ENCODE measurements at regions not wholly inside any gene's neighbourhood (a gene's known extent, or its start where the extent isn't known, plus 50 kb on each side); places are given as distances from the start of the nearest gene placed in this dataset.
A peak's percentile ranks its signal among the peaks of the same experiment; 100 is the strongest.
"Not testable (repeated sequence)": the region's sequence is repeated elsewhere in the genome, so short reads cannot be mapped to it uniquely, and the experiment has no call there.

GRCh38 chr3:81823882-81824395 lies 62.5 kb upstream of the GBE1 start:
- Histone ChIP-seq H3K36me3 (replicated peaks in 1 of 2) (no peaks in the 10 kb centered on the region), H3K27me3 (no peaks in the 10 kb centered on the region), H3K4me3 (no peak overlapping the region), H3K4me1 (replicated peaks in 1 of 2) (no peaks in the 10 kb centered on the region), H3K27ac (no peak overlapping the region), H3K9me3 (replicated peaks in 1 of 3) (no peaks in the 10 kb centered on the region)
- WGBS, 4 donors, result 11 to 15% (median 14%) methylated on average over 2 of the region's 2 CpGs
- DNase-seq, result no peak
- intact Hi-C loops (cut with DNase I), result no loop called here
- TF ChIP-seq CTCF (IDR thresholded peaks at IDR 0.05), result no peak
- TF ChIP-seq POLR2A (IDR thresholded peaks at IDR 0.05), result no peak

- no peaks in the 10 kb centered on the region for H3K27me3 ChIP-seq
- no peaks in the 10 kb centered on the region for H3K9me3 ChIP-seq (replicated peaks in 1 of 3)
- H3K27ac ChIP-seq, result no peak overlapping the region
- H3K4me3 ChIP-seq, result no peak overlapping the region
- TF ChIP-seq POLR2A (IDR thresholded peaks at IDR 0.05), result no peak
- no peak for TF ChIP-seq CTCF (IDR thresholded peaks at IDR 0.05)
- intact Hi-C loops (cut with DNase I), result no loop called here
- 80 to 88% (median 86%) methylated on average over 3 of the region's 3 CpGs for WGBS, 4 donors
- no peaks in the 10 kb centered on the region for H3K36me3 ChIP-seq (replicated peaks in 1 of 2)
- peak in 2 of 7 donors; percentile 26 to 29 for DNase-seq
- H3K4me1 ChIP-seq (replicated peaks in 1 of 2), result no peaks in the 10 kb centered on the region
Observed at GRCh38 chr3:81823086-81823485, 61.6 kb upstream of the GBE1 start.

- H3K27me3 ChIP-seq, result no peaks in the 10 kb centered on the region
- H3K4me3 ChIP-seq, result no peak overlapping the region
- H3K27ac ChIP-seq, result peak overlapping the region in 4 of 5 donors; percentile 44 to 64 (median 58)
- TF ChIP-seq POLR2A (IDR thresholded peaks at IDR 0.05) (peak in 1 of 2 donors; percentile 9), CTCF (IDR thresholded peaks at IDR 0.05) (no peak)
- H3K4me1 ChIP-seq (replicated peaks in 1 of 2), result peaks cover 0 to 10% of the 10 kb centered on the region in 2 donors
- intact Hi-C loops (cut with DNase I), result no loop called here
- DNase-seq, result peak in 5 of 7 donors; percentile 14 to 60 (median 26)
- H3K36me3 ChIP-seq (replicated peaks in 1 of 2), result no peaks in the 10 kb centered on the region
- 16 to 29% (median 23%) methylated on average over 8 of the region's 8 CpGs for WGBS, 4 donors
- no peaks in the 10 kb centered on the region for H3K9me3 ChIP-seq (replicated peaks in 1 of 3)
Observed at GRCh38 chr3:81816473-81817250, 55.2 kb upstream of the GBE1 start.

- H3K9me3 ChIP-seq (replicated peaks in 1 of 3); H3K4me1 ChIP-seq (replicated peaks in 1 of 2); H3K27me3 ChIP-seq; DNase-seq; H3K27ac ChIP-seq; H3K4me3 ChIP-seq; intact Hi-C loops (cut with DNase I); H3K36me3 ChIP-seq (replicated peaks in 1 of 2): not testable (repeated sequence)
- 90 to 97% (median 94%) methylated on average over 6 to 25 of the region's 25 CpGs for WGBS, 4 donors
Observed at GRCh38 chr3:81812098-81812497, 50.7 kb upstream of the GBE1 start.
